Right lobe of liver (tissue), 6 donors: ENCODE measurements at regions not wholly inside any gene's neighbourhood (a gene's known extent, or its start where the extent isn't known, plus 50 kb on each side); places are given as distances from the start of the nearest gene placed in this dataset.

Experiments used
- ATAC-seq, 4 donors: fragments of 200-7000 bp; cut with Tn5 transposase; one replicate each; pipeline ENCODE4 v1.9.1; 2020; ENCODE audit warnings: mild to moderate bottlenecking in 4 of 4, moderate library complexity in 4 of 4
- DNase-seq, 3 donors: peaks; one replicate each; pipeline ENCODE4 v3.0.0-alpha.2; 2020
- H3K27ac ChIP-seq, 3 donors: fragments of 200-600 bp; one replicate each; pipeline ENCODE4 v1.8.0; 2022
- H3K27me3 ChIP-seq, 2 donors: fragments of 200-600 bp; one replicate each; pipeline ENCODE4 v1.8.0; 2022
- H3K36me3 ChIP-seq, 4 donors: fragments of 200-600 bp; sonication (generic) in 1 of 4; one replicate each; pipeline versions ENCODE4 v1.5.1 to v1.8.0; 2017 to 2022; ENCODE audit warnings: control low read depth in 1 of 4
- H3K4me1 ChIP-seq, 4 donors: fragments of 200-600 bp; sonication (generic) in 1 of 4; one replicate each; pipeline versions ENCODE4 v1.5.1 to v1.8.0; 2017 to 2022; ENCODE audit warnings: control low read depth in 1 of 4
- H3K4me3 ChIP-seq, 3 donors: fragments of 200-600 bp; one replicate each; pipeline ENCODE4 v1.8.0; 2022
- H3K9me3 ChIP-seq, 4 donors: fragments of 200-600 bp; sonication (generic) in 1 of 4; one replicate each; pipeline versions ENCODE4 v1.5.1 to v1.8.0; 2017 to 2022; ENCODE audit warnings: control low read depth in 1 of 4
- POLR2A ChIP-seq: fragments of 450-650 bp; IDR thresholded peaks from one replicate; pipeline ENCODE4 v1.6.1; 2017; ENCODE audit warnings: antibody characterized with exemption, mild to moderate bottlenecking
- WGBS: methylation state at CpG from one replicate; pipeline ENCODE4 v1.1.6; 2018; ENCODE audit warnings: low coverage, low lambda C conversion rate; ENCODE audit not compliant: insufficient coverage; ENCODE audit errors: missing lambda C conversion rate; 5-methylcytosine and 5-hydroxymethylcytosine counted together
- intact Hi-C, 2 donors: fragments of 100-400 bp; cut with DNase I; formaldehyde crosslinking; loops; one replicate each; pipeline versions ENCODE4 v1.11.2 to v1.14.1; 2022
- TF ChIP-seq, protein P1 (sequence below), 4 donors: fragments of 200-600 bp in 3 of 4; fragments of 450-650 bp in 1 of 4; IDR thresholded peaks; one replicate each; pipeline versions ENCODE4 v1.5.1 to v1.8.0; 2016 to 2022; ENCODE audit warnings: antibody characterized with exemption in 4 of 4, mild to moderate bottlenecking in 2 of 4
- donor health status: DM: no; HTN: yes; CAD: no.
- donor health status: DM: no; HTN: no; CAD: no.
- donor health status: DM: no; HTN: no; CAD: no.
- donor health status: DM: no; HTN: yes; CAD: no.
- donor health status: DM: no; HTN: yes; CAD: no.

DNA sequence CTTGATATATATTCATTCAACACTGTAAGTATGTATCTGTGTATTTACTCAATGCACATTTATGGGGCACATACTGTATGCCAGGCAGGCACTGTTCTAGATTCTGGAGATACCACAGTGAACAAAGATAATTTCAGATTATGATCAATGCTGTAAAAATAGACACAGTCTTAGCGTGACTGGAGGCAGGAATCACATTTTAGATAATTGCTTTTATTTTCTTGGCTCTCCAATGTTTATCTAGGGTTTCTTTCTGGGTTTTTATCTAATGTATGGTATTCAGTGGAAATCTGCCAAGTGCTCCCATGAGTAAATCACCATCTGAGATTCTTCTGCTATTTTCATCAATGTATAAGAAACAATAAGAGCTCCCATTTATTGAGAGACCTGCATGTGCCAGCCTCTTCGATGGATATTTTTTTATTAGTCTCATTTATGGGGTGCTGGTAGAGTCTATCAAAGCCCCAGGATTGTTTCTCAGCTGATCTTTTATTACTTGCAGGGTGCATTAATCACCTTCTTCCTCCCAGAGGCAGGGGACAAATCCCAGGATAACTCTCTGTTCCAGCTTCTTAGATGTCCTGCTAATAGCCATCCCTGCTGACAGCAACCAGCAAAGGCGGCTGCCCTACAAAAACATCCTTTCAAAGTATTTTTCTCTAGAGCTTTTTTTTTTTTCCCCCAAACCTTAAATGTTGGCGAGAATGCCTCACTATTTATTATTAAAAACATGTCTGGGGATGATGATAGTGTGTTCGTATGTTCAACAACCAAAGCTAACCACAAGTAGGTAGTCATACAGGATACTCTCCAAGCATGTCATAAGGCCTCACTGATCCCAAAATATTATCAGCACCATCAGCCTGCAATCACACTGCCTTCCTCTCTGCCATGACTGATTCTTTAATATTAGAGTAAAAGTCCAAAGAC, 331.0 kb upstream of the RASGRP1 start:
- Histone ChIP-seq H3K27me3 (no peaks in the 10 kb centered on the region), H3K4me3 (no peak overlapping the region), H3K36me3 (no peaks in the 10 kb centered on the region), H3K9me3 (no peaks in the 10 kb centered on the region), H3K27ac (no peak overlapping the region), H3K4me1 (no peaks in the 10 kb centered on the region)
- intact Hi-C loops = no loop called here
- DNase-seq (no peak), ATAC-seq (no peak)
- TF ChIP-seq POLR2A = no peak
- TF ChIP-seq, protein P1, sequence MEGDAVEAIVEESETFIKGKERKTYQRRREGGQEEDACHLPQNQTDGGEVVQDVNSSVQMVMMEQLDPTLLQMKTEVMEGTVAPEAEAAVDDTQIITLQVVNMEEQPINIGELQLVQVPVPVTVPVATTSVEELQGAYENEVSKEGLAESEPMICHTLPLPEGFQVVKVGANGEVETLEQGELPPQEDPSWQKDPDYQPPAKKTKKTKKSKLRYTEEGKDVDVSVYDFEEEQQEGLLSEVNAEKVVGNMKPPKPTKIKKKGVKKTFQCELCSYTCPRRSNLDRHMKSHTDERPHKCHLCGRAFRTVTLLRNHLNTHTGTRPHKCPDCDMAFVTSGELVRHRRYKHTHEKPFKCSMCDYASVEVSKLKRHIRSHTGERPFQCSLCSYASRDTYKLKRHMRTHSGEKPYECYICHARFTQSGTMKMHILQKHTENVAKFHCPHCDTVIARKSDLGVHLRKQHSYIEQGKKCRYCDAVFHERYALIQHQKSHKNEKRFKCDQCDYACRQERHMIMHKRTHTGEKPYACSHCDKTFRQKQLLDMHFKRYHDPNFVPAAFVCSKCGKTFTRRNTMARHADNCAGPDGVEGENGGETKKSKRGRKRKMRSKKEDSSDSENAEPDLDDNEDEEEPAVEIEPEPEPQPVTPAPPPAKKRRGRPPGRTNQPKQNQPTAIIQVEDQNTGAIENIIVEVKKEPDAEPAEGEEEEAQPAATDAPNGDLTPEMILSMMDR (IDR thresholded peaks at IDR 0.05) = no peak
- WGBS = 62% methylated on average over 4 of the region's 5 CpGs

DNA sequence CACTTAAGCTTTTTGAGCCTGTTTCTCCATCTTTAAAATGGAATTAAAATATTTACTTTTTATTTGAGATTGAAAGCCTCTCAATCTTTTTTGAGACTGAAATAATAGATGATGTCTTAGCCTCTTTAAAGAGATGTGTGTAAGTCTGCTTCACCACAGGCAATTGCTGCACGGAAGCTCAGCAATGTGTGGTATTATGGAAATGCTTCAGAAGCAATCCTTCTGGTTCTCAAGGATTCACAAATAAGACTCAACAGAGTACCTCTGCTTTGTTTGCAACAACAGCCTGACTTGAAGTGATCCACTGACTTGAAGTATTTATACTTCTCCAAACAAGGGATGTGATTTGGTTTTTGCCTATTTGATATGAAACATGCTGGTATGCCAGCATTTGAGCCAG, 332.0 kb upstream of the RASGRP1 start:
- DNase-seq = no peak
- whole genome bisulfite sequencing = 85% methylated on average over 1 of the region's 1 CpG
- Histone ChIP-seq H3K4me3 (no peak overlapping the region), H3K9me3 (no peaks in the 10 kb centered on the region), H3K36me3 (no peaks in the 10 kb centered on the region), H3K27me3 (no peaks in the 10 kb centered on the region), H3K27ac (no peak overlapping the region), H3K4me1 (no peaks in the 10 kb centered on the region)
- intact Hi-C loops = no loop called here
- ATAC-seq = no peak
- no peak for TF ChIP-seq POLR2A
- TF ChIP-seq, protein P1 (IDR thresholded peaks at IDR 0.05) = no peak

DNA sequence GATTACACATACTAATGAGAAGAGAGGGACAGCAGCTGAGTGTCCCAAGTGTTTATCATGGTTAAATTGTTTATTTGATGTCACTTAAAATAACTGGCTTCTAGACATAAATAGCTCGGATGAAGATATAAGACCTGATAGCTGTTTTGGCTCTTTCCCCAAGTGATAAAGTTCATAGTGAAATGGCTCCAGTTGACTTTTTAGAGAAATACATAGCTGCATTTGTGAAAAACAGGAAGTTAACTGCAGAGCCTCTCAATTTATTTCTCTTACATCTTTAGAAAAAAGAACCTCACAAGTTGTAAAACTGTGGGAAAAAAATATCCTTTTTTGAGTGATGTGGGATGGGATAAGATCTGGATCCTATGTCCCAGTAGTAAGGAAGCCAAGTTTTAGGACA, 332.9 kb upstream of the RASGRP1 start:
- intact Hi-C loops = no loop called here
- Histone ChIP-seq H3K36me3 (no peaks in the 10 kb centered on the region), H3K4me3 (no peak overlapping the region), H3K27ac (no peak overlapping the region), H3K27me3 (no peaks in the 10 kb centered on the region), H3K4me1 (no peaks in the 10 kb centered on the region), H3K9me3 (no peaks in the 10 kb centered on the region)
- DNase-seq (no peak), ATAC-seq (no peak)
- 22% methylated on average over 1 of the region's 1 CpG for WGBS
- TF ChIP-seq, protein P1 (IDR thresholded peaks at IDR 0.05) = no peak
- no peak for TF ChIP-seq POLR2A

DNA sequence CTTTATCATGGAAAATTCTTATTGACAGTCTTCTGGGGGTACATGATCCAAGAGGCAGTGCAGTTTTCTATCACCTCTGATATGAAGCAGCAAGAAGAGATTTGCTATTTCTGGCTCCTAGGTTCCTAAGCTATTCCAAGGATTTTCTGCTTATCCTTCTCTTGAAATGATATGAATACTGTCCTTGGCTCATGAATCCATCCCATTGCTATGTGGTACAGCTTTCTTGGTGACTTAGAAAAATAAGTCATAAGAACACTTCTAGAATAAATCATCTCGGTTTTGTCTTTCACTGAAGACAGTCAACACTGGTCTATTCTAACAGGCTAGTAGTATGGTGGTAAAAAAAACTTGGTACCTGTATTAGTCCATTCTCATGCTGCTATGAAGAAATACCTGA, 333.6 kb upstream of the RASGRP1 start:
- Histone ChIP-seq H3K4me3 (no peak overlapping the region), H3K27ac (no peak overlapping the region), H3K27me3 (no peaks in the 10 kb centered on the region), H3K9me3 (no peaks in the 10 kb centered on the region), H3K4me1 (no peaks in the 10 kb centered on the region), H3K36me3 (no peaks in the 10 kb centered on the region)
- DNase-seq = no peak
- intact Hi-C loops = no loop called here
- WGBS = 50% methylated on average over 1 of the region's 1 CpG
- no peak for ATAC-seq
- TF ChIP-seq, protein P1 (IDR thresholded peaks at IDR 0.05) = no peak
- no peak for TF ChIP-seq POLR2A
